HG03521 (cell line): ENCODE measurements at regions not wholly inside any gene's neighbourhood (a gene's known extent, or its start where the extent isn't known, plus 50 kb on each side); places are given as distances from the start of the nearest gene placed in this dataset.
"Not testable (repeated sequence)": the region's sequence is repeated elsewhere in the genome, so short reads cannot be mapped to it uniquely, and the experiment has no call there.

Experiments
- ATAC-seq: cut with Tn5 transposase; IDR thresholded peaks from one replicate; pipeline ENCODE4 v1.9.1; 2021; ENCODE audit warnings: mild to moderate bottlenecking, moderate library complexity; ENCODE audit not compliant: unreplicated experiment

- ATAC-seq: peak; percentile 53
Measured at GRCh38 chr2:113551637-113552318, 53.3 kb downstream of the FOXD4L1 start.

GRCh38 chr2:113559820-113560219 lies 61.4 kb downstream of the FOXD4L1 start:
- not testable (repeated sequence) for ATAC-seq

- ATAC-seq: peak; percentile 64
Measured at GRCh38 chr2:113562662-113563061, 64.2 kb downstream of the FOXD4L1 start.

DNA sequence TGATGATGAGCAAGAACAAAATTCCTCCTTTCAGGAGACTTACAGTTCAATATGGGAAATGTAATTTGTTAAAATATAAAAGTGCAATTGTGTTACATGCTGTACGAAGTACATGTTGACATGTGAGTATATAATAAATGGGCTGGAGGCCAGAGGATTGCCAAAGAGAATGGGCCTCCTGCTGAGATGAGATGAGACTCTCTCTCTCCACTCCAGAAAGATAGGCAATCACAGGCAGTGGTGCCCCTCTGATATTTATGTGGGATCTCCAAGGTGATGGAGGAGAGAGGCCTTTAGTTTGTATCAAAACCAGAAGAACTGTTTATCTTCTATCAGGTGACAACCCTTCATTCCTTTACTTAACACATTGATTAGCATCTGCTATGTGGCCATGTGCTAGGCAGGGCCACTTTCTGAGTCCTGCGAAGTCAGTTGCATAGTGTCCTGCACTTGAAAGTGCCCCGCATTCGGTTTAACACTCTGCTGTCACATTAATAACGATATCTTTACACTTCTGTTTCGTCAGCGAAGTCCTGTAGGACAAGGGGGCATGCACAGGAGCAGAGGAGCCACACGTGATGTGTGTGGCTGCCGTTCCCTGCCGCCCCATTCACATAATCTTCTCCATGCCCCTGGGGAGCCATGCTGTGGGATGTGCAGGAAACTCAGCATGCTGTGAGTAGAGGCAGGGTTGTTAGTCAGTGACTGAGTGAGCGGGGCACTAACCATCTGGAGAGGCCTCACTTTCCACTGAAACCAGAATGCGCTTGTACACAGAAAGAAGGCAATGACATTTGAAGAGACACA lies 60.2 kb upstream of the RABL2A start:
- not testable (repeated sequence) for ATAC-seq

GRCh38 chr2:113567481-113567849 lies 59.6 kb upstream of the RABL2A start:
- ATAC-seq: not testable (repeated sequence)

DNA sequence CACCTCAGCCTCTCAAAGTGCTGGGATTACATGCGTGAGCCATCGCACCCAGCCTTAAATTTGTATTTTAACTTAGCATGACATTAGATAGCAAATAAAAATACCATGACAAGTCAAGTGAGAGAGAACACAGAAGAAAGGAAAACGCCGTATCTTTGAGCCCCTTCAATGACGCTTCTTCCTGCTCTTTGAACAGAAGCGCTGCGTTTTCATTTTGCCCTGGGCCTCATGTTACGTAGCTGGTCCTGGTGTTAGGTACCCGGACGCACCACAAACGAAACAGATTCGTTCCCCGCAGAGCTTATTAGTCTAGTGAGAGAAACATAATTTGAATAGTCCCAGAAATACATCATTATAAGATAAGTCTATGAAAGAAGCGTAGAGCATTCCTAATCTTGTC lies 58.8 kb upstream of the RABL2A start:
- not testable (repeated sequence) for ATAC-seq

DNA sequence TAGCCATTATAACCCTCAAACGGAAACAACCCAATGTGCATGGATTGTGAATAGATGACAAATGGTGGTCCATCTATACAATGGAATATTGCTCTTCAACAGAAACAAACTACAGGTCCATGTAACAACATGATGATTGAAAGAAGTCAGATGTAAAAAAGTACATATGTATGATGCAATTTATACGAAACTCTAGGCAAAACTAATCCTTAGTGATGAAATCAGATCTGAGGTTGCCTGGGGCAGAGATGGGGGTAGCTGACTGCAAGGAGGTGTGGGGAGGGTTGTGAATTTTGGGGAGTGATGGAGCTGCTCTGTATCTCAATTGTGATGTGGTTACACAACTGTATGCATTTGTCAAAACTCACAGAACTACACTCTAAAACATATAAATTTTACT lies 57.0 kb upstream of the RABL2A start:
- ATAC-seq: not testable (repeated sequence)

DNA sequence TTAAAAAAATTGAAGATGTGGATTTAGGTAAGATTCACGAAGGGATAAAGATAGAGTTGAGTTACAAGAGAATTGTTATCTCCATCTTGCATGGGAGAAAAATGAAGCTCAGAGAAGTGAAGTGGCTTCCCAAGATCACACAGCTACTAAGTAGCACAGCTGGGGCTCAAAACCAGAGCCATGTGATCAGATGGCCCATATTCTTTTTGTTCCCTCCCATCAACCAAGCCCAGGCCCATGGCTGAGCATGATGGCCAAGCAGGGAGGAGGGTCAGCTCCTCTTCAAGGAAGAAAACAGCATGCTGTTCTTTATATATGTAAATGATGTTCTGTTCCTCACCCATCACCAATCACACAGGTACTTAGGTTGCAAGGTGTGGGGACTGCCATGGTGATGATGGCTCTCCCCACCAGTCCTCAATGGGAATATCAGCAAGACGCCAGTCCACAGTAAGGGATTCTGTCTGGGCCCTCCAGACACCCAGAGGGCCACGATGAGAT lies 56.5 kb upstream of the RABL2A start:
- ATAC-seq: not testable (repeated sequence)

DNA sequence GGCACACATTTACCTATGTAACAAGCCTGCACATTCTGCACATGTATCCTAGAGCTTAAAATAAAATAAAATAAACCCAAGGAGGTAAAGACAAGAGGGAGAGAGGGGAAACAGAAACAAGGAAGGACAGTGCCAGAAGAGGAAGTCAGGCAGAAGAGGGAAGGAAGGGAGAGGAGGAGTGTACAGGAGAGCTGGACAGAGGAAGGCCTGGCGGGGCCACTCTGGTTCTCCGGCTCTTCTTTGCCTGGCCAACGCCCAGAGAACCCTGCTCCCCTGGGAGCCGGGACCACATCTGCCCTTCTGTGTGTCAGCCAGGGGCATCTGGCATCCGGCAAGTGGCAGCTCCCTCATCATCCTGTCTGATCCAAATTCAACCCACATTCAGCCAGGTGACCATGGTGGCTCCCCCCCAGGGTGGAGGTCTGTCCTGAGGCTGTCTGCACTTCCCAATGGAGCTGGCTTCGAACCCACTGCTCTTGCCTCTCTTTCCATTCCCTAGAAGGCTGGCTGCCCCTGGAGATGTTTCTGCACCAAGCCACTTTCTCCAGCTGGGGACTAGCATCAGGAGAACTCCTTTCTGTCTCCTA lies 55.5 kb upstream of the RABL2A start:
- not testable (repeated sequence) for ATAC-seq

DNA sequence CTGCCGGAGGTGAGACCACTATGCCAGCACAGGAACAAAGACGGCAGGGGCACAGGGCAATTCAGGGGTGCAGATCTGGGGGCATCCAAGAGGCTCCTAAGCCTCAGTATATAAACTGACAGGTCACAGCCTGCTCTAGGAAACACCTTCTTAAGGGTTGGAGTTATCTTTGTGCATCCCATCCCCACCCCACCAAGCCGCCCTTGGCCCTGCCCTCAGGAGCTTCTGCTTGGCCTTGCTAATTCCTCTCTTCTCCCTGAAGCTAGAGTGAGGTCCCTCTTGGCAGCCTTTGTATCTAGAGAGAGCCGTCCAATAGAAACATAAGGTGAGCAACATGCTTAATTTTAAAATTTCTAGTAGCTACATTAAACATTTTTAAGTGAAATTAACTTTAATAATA lies 51.3 kb upstream of the RABL2A start:
- ATAC-seq: not testable (repeated sequence)

- ATAC-seq: not testable (repeated sequence)
Measured at GRCh38 chr2:113576353-113576752, 50.7 kb upstream of the RABL2A start.
